ENCODE measurements at regions not wholly inside any gene's neighbourhood (a gene's known extent, or its start where the extent isn't known, plus 50 kb on each side); places are given as distances from the start of the nearest gene placed in this dataset.
A peak's percentile ranks its signal among the peaks of the same experiment; 100 is the strongest.

GRCh38 chr15:85306946-85307686 lies 73.3 kb upstream of the AKAP13 start:
- TF ChIP-seq, protein P1, sequence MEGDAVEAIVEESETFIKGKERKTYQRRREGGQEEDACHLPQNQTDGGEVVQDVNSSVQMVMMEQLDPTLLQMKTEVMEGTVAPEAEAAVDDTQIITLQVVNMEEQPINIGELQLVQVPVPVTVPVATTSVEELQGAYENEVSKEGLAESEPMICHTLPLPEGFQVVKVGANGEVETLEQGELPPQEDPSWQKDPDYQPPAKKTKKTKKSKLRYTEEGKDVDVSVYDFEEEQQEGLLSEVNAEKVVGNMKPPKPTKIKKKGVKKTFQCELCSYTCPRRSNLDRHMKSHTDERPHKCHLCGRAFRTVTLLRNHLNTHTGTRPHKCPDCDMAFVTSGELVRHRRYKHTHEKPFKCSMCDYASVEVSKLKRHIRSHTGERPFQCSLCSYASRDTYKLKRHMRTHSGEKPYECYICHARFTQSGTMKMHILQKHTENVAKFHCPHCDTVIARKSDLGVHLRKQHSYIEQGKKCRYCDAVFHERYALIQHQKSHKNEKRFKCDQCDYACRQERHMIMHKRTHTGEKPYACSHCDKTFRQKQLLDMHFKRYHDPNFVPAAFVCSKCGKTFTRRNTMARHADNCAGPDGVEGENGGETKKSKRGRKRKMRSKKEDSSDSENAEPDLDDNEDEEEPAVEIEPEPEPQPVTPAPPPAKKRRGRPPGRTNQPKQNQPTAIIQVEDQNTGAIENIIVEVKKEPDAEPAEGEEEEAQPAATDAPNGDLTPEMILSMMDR (IDR thresholded peaks at IDR 0.05; ENCODE audit: insufficient read depth, low read depth, low read length, missing control alignments) = no peak
- no peak overlapping the region for H3K4me3 ChIP-seq (ENCODE audit: low read length)

DNA sequence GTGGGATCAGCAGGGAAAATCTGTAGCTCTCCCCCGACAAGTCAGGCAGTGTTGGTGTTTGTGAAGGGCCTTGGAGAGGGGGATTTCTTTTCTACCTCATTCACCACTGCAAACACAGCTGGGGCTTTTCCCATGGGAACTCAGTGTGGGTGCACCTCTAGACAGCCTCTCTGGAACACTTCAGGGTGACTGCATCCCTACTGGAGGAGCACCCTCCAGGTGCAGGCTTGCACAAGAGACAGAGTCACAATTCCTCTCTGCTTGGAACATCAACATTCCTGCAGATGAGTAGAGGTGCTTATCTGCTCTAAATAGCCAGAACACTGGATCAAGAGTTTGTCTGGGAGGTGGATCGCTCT lies 72.7 kb upstream of the AKAP13 start:
- H3K4me3 ChIP-seq (ENCODE audit: low read length) = no peak overlapping the region
- TF ChIP-seq, protein P1 (IDR thresholded peaks at IDR 0.05; ENCODE audit: insufficient read depth, low read depth, low read length, missing control alignments) = no peak
- peak; percentile 31 for DNase-seq (ENCODE audit: low read depth)

More at GRCh38 chr15:85306946-85307686, 73.3 kb upstream of the AKAP13 start:
- no peak for DNase-seq (ENCODE audit: low read depth)

DNA sequence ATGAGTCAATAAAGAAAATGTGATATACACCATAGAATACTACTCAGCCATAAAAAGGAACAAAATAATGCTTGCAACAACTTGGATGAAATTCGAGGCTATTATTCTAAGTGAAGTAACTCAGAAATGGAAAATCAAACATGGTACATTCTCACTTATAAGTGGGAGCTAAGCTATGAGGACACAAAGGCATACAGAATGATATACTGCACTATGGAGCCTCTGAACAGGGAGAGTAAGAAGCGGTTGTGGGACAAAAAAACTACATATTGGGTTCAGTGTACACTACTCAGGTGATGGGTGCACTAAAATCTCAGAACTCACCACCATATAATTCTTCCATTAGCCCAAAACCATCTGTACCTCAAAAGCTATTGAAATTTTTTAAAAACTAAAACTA lies 68.8 kb upstream of the AKAP13 start:
- H3K4me3 ChIP-seq (ENCODE audit: low read length) = no peak overlapping the region
- DNase-seq (ENCODE audit: low read depth) = no peak
- TF ChIP-seq, protein P1 (IDR thresholded peaks at IDR 0.05; ENCODE audit: insufficient read depth, low read depth, low read length, missing control alignments) = no peak

GRCh38 chr15:85312486-85312885 lies 67.9 kb upstream of the AKAP13 start:
- H3K4me3 ChIP-seq (ENCODE audit: low read length) = no peak overlapping the region
- no peak for DNase-seq (ENCODE audit: low read depth)
- TF ChIP-seq, protein P1 (IDR thresholded peaks at IDR 0.05; ENCODE audit: insufficient read depth, low read depth, low read length, missing control alignments) = no peak

DNA sequence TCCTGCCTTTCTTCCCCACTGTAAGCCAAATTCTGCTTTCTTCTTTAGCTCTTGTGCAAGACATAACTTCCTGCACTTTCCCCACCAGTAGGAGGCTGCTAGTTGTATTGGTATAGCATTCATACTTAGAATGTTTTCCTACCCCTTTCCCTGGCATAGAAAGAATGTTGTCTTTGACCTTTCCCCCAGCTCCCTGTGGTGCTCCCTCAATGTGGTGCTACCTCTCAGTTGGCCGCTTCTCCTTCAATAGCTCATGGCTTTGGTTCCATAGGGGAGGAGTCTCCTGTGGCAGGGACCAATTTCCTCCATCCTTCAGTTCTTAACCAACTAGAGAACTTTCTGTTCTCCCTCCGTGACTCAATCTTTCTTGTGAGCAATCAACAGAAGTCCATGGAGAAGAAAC lies 67.5 kb upstream of the AKAP13 start:
- H3K4me3 ChIP-seq (ENCODE audit: low read length) = no peak overlapping the region
- no peak for DNase-seq (ENCODE audit: low read depth)
- TF ChIP-seq, protein P1 (IDR thresholded peaks at IDR 0.05; ENCODE audit: insufficient read depth, low read depth, low read length, missing control alignments) = peak; percentile 9

- no peak for DNase-seq (ENCODE audit: low read depth)
- TF ChIP-seq, protein P1 (IDR thresholded peaks at IDR 0.05; ENCODE audit: insufficient read depth, low read depth, low read length, missing control alignments) = no peak
- H3K4me3 ChIP-seq (ENCODE audit: low read length) = no peak overlapping the region
These were observed 67.1 kb upstream of the AKAP13 start for GRCh38 chr15:85313339-85313738.

DNA sequence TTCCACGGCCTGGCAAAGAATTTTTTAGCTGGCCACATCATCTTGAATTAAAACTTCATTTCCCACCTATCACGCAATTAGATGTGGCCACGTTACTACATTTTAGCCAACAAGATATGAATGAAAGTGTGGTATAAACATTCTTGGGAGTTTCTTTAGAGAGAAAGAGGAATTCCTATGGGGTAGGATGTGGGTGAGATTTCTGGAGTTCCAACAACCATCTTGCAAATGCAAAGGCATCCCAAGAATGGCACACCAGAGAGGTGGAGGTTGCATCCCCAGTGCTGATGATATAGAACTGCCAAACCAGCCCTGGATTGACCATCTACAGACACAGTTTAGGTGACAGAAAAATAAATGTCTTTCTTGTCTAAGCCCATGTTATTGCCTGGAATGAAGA lies 66.3 kb upstream of the AKAP13 start:
- TF ChIP-seq, protein P1 (IDR thresholded peaks at IDR 0.05; ENCODE audit: insufficient read depth, low read depth, low read length, missing control alignments) = no peak
- no peak for DNase-seq (ENCODE audit: low read depth)
- no peak overlapping the region for H3K4me3 ChIP-seq (ENCODE audit: low read length)
